ENCODE measurements at regions not wholly inside any gene's neighbourhood (a gene's known extent, or its start where the extent isn't known, plus 50 kb on each side); places are given as distances from the start of the nearest gene placed in this dataset.

DNA sequence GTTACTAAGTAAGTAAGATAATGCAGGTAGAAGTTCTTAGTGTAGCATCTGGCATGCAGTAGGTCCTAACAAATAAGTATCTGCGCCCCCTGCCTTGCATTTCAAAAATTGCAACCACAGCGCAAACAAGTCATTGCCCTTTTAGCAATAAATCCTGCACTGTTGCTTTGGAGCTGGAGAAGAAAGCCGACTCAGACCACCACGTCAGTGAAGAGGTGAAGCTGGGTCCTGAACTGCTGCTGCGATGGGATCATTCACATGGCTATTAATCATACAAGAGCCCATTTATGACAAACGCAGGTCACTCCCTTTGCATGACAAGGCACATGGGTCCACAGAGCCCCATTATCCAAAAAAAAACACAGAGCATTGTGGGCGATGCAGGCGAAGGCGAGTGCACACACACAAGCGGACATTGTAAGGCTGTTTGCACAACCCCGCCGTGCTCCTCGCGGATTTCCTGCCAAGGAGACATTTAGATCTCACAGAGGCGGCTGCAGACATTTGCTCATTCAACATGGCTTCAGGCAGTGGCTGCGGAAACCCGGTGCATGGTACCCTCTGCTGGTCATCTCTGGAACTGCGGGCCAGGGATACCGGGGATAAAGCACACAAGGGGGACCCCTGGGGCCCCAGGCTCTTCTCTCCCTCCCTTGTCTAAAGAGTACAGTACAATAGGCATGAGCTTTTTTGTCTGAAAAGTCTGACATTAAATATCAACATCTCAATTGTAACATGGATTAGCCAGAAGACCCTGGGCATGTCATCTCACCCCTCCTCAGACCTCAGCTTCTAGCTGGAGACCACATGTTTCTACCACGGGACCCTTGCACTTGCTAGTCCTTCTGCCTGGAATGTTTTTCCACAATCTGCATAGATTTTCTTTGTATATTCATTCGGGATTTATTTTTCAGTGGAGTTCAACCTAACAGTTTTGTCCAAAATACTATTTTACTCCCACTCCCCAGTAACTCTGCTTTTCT, 56.7 kb downstream of the CYRIA start:
- TF ChIP-seq, protein P1, sequence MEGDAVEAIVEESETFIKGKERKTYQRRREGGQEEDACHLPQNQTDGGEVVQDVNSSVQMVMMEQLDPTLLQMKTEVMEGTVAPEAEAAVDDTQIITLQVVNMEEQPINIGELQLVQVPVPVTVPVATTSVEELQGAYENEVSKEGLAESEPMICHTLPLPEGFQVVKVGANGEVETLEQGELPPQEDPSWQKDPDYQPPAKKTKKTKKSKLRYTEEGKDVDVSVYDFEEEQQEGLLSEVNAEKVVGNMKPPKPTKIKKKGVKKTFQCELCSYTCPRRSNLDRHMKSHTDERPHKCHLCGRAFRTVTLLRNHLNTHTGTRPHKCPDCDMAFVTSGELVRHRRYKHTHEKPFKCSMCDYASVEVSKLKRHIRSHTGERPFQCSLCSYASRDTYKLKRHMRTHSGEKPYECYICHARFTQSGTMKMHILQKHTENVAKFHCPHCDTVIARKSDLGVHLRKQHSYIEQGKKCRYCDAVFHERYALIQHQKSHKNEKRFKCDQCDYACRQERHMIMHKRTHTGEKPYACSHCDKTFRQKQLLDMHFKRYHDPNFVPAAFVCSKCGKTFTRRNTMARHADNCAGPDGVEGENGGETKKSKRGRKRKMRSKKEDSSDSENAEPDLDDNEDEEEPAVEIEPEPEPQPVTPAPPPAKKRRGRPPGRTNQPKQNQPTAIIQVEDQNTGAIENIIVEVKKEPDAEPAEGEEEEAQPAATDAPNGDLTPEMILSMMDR (IDR thresholded peaks at IDR 0.05; ENCODE audit: low read length) = peak; percentile 78
- no peak for TF ChIP-seq EZH2 (IDR thresholded peaks at IDR 0.05; ENCODE audit: borderline replicate concordance, low read length)
